HG03103 (cell line): ENCODE measurements at regions not wholly inside any gene's neighbourhood (a gene's known extent, or its start where the extent isn't known, plus 50 kb on each side); places are given as distances from the start of the nearest gene placed in this dataset.

Experiments used
- ATAC-seq: cut with Tn5 transposase; IDR thresholded peaks from one replicate; pipeline ENCODE4 v1.9.1; 2021; ENCODE audit warnings: low read depth; ENCODE audit not compliant: unreplicated experiment

- no peak for ATAC-seq
Observed at GRCh38 chr7:132072873-132073272, 503.4 kb downstream of the PLXNA4 start.

GRCh38 chr7:132072165-132072564 is 504.1 kb downstream of the PLXNA4 start:
- no peak for ATAC-seq

- ATAC-seq, result no peak
Observed at GRCh38 chr7:132069306-132069705, 507.0 kb downstream of the PLXNA4 start.

- no peak for ATAC-seq
Observed at GRCh38 chr7:132066761-132067171, 509.5 kb downstream of the PLXNA4 start.

- no peak for ATAC-seq
Observed at GRCh38 chr7:132065989-132066603, 509.7 kb upstream of the PODXL start.

GRCh38 chr7:132065193-132065988 is 509.0 kb upstream of the PODXL start:
- no peak for ATAC-seq

GRCh38 chr7:132063800-132064199 is 507.4 kb upstream of the PODXL start:
- no peak for ATAC-seq

GRCh38 chr7:132061937-132062336 is 505.5 kb upstream of the PODXL start:
- no peak for ATAC-seq

- ATAC-seq, result no peak
Observed at GRCh38 chr7:132059141-132059540, 502.7 kb upstream of the PODXL start.

GRCh38 chr7:132055336-132056120 is 499.1 kb upstream of the PODXL start:
- ATAC-seq, result no peak

- no peak for ATAC-seq
Observed at GRCh38 chr7:132053871-132054270, 497.4 kb upstream of the PODXL start.

- no peak for ATAC-seq
Observed at GRCh38 chr7:132051311-132051710, 494.9 kb upstream of the PODXL start.

GRCh38 chr7:132049462-132050304 is 493.3 kb upstream of the PODXL start:
- ATAC-seq, result no peak

- ATAC-seq, result no peak
Observed at GRCh38 chr7:132045481-132045980, 489.1 kb upstream of the PODXL start.

GRCh38 chr7:132045002-132045401 is 488.6 kb upstream of the PODXL start:
- ATAC-seq, result no peak

- no peak for ATAC-seq
Observed at GRCh38 chr7:132044247-132044646, 487.8 kb upstream of the PODXL start.

- ATAC-seq, result no peak
Observed at GRCh38 chr7:132041108-132041507, 484.7 kb upstream of the PODXL start.

- ATAC-seq, result no peak
Observed at GRCh38 chr7:132035517-132036362, 479.3 kb upstream of the PODXL start.

GRCh38 chr7:132034748-132035416 is 478.5 kb upstream of the PODXL start:
- no peak for ATAC-seq
